Stomach (tissue), 8 donors: ENCODE measurements at regions not wholly inside any gene's neighbourhood (a gene's known extent, or its start where the extent isn't known, plus 50 kb on each side); places are given as distances from the start of the nearest gene placed in this dataset.

Source experiments
- DNase-seq, 2 donors: peaks; one replicate each; pipeline versions ENCODE4 v3.0.0 to v3.0.0-alpha.2; 2013 to 2019
- H3K27ac ChIP-seq, 5 donors: fragments of 200-600 bp in 4 of 5; sonication (generic) in 4 of 5; one replicate each; pipeline ENCODE4 v1.5.1; 2013 to 2019; ENCODE audit warnings: mild to moderate bottlenecking in 1 of 5, moderate library complexity in 1 of 5
- H3K27me3 ChIP-seq, 3 donors: fragments of 200-600 bp; sonication (generic); one replicate each; pipeline ENCODE4 v1.5.1; 2017 to 2019; ENCODE audit warnings: mixed run types in 1 of 3
- H3K36me3 ChIP-seq, 4 donors: fragments of 200-600 bp; sonication (generic); 1 replicate in 3 of 4; 2 replicates in 1 of 4; pipeline ENCODE4 v1.5.1; 2016 to 2019
- H3K4me1 ChIP-seq, 4 donors: fragments of 200-600 bp; sonication (generic); one replicate each; pipeline ENCODE4 v1.5.1; 2016 to 2019
- H3K4me3 ChIP-seq, 4 donors: fragments of 200-600 bp; sonication (generic) in 3 of 4; one replicate each; pipeline ENCODE4 v1.5.1; 2016 to 2019; ENCODE audit warnings: mild to moderate bottlenecking in 1 of 4
- H3K9me3 ChIP-seq, 4 donors: fragments of 200-600 bp; sonication (generic); one replicate each; pipeline ENCODE4 v1.5.1; 2016 to 2019
- CTCF ChIP-seq, 7 experiments: fragments of 450-650 bp in 4 of 7; fragments of 200-600 bp in 3 of 7; sonication (generic) in 3 of 7; IDR thresholded peaks; one replicate each; pipeline ENCODE4 v1.5.1; 2016 to 2019; ENCODE audit warnings: antibody characterized with exemption in 7 of 7, control low read depth in 2 of 7, mild to moderate bottlenecking in 1 of 7
- EP300 ChIP-seq: sonication (generic); formaldehyde crosslinking; IDR thresholded peaks from one replicate; pipeline ENCODE4 v1.6.1; 2017; ENCODE audit warnings: antibody characterized with exemption
- POLR2A ChIP-seq, 4 donors: fragments of 450-650 bp; IDR thresholded peaks; one replicate each; pipeline ENCODE4 v1.6.1; 2016; ENCODE audit warnings: antibody characterized with exemption in 4 of 4, control low read depth in 2 of 4, mild to moderate bottlenecking in 1 of 4, moderate library complexity in 1 of 4
- POLR2AphosphoS5 ChIP-seq, 3 donors: sonication (generic); formaldehyde crosslinking; IDR thresholded peaks; one replicate each; pipeline ENCODE4 v1.6.1; 2016; ENCODE audit warnings: antibody characterized with exemption in 3 of 3
- WGBS, 5 donors: extraction: QIAGEN DNeasy Blood & Tissue Kit in 3 of 5; methylation state at CpG; one replicate each; pipeline versions ENCODE4 v1.1.5 to v1.1.7; 2013 to 2018; 5-methylcytosine and 5-hydroxymethylcytosine counted together
- intact Hi-C: fragments of 100-400 bp; cut with DNase I; formaldehyde crosslinking; loops from one replicate; pipeline ENCODE4 v1.15.1; 2023; ENCODE audit warnings: low total_unique reads
- donor health status: healthy with polysubstance abuse.
- donor health status: Bipolar disorder and iron deficiency.
- donor health status: healthy.

GRCh38 chr19:57002710-57003109 lies 117.1 kb upstream of the USP29 start:
- WGBS, 5 donors: 71 to 79% (median 74%) methylated on average over 15 of the region's 15 CpGs
- no peak for DNase-seq
- Histone ChIP-seq H3K9me3 (peaks cover 0 to 68% (median 42%) of the 10 kb centered on the region in 4 donors), H3K4me3 (no peak overlapping the region), H3K4me1 (no peaks in the 10 kb centered on the region), H3K36me3 (no peaks in the 10 kb centered on the region), H3K27ac (no peak overlapping the region), H3K27me3 (no peaks in the 10 kb centered on the region)
- intact Hi-C loops: no loop called here
- no peak for TF ChIP-seq CTCF (IDR thresholded peaks at IDR 0.05)

GRCh38 chr19:57004418-57004817 lies 115.4 kb upstream of the USP29 start:
- DNase-seq: no peak
- WGBS, 5 donors: 86 to 92% (median 88%) methylated on average over 13 of the region's 13 CpGs
- H3K9me3 ChIP-seq: peaks cover 0 to 78% (median 41%) of the 10 kb centered on the region in 4 donors
- H3K27me3 ChIP-seq: no peaks in the 10 kb centered on the region
- H3K27ac ChIP-seq: no peak overlapping the region
- no peak overlapping the region for H3K4me3 ChIP-seq
- TF ChIP-seq CTCF (IDR thresholded peaks at IDR 0.05): no peak
- no peak for TF ChIP-seq POLR2A (IDR thresholded peaks at IDR 0.05)
- TF ChIP-seq POLR2AphosphoS5 (IDR thresholded peaks at IDR 0.05): no peak
- TF ChIP-seq EP300: no peak
- H3K36me3 ChIP-seq: no peaks in the 10 kb centered on the region
- intact Hi-C loops: no loop called here
- no peaks in the 10 kb centered on the region for H3K4me1 ChIP-seq

GRCh38 chr19:57008432-57008831 lies 111.4 kb upstream of the USP29 start:
- no peak for DNase-seq
- WGBS, 5 donors: 77 to 84% (median 78%) methylated on average over 6 of the region's 6 CpGs

DNA sequence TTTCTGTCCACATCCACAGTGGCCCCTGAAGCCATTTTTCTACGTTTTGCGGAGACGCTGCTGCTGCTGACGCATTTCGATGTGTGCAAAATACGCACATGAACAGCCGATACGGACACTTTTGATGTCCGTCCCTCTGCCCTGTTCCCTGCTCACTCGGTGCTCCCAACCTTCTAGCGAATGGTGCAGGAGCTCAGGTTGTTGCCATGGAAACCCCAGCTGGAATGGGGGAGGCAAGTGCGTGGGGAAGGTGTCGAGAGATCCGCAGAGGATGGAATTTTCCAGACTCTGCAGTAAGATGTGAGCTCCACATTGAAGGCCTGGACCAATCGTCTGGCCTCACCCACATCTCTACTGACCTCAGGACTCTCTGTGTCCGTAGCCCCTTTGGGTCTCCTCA lies 109.2 kb upstream of the USP29 start:
- no peak overlapping the region for H3K4me3 ChIP-seq
- 69 to 76% (median 75%) methylated on average over 16 of the region's 16 CpGs for WGBS, 5 donors
- H3K27me3 ChIP-seq: no peaks in the 10 kb centered on the region
- peaks cover 0 to 83% (median 33%) of the 10 kb centered on the region in 4 donors for H3K9me3 ChIP-seq
- no peak for TF ChIP-seq POLR2A (IDR thresholded peaks at IDR 0.05)
- no peak for TF ChIP-seq POLR2AphosphoS5 (IDR thresholded peaks at IDR 0.05)
- TF ChIP-seq EP300: no peak
- TF ChIP-seq CTCF (IDR thresholded peaks at IDR 0.05): no peak
- intact Hi-C loops: no loop called here
- H3K36me3 ChIP-seq: no peaks in the 10 kb centered on the region
- DNase-seq: no peak
- H3K4me1 ChIP-seq: no peaks in the 10 kb centered on the region
- no peak overlapping the region for H3K27ac ChIP-seq

More at GRCh38 chr19:57008432-57008831, 111.4 kb upstream of the USP29 start:
- TF ChIP-seq POLR2A (IDR thresholded peaks at IDR 0.05) (no peak), POLR2AphosphoS5 (IDR thresholded peaks at IDR 0.05) (no peak), CTCF (IDR thresholded peaks at IDR 0.05) (no peak), EP300 (no peak)
- Histone ChIP-seq H3K4me1 (no peaks in the 10 kb centered on the region), H3K4me3 (no peak overlapping the region), H3K27ac (no peak overlapping the region), H3K9me3 (peaks cover 0 to 74% (median 34%) of the 10 kb centered on the region in 4 donors), H3K27me3 (no peaks in the 10 kb centered on the region), H3K36me3 (no peaks in the 10 kb centered on the region)
- intact Hi-C loops: no loop called here
